NB4 (cell line): ENCODE measurements at regions not wholly inside any gene's neighbourhood (a gene's known extent, or its start where the extent isn't known, plus 50 kb on each side); places are given as distances from the start of the nearest gene placed in this dataset.
A peak's percentile ranks its signal among the peaks of the same experiment; 100 is the strongest.
"Not testable (repeated sequence)": the region's sequence is repeated elsewhere in the genome, so short reads cannot be mapped to it uniquely, and the experiment has no call there.

Experiments
- DNase-seq: peaks from one replicate; pipeline ENCODE4 v3.0.0; 2010; ENCODE audit warnings: low read depth
- H3K4me3 ChIP-seq: one replicate; pipeline ENCODE4 v1.5.1; 2011; ENCODE audit warnings: mild to moderate bottlenecking, low read depth, low read length, moderate library complexity
- MYC ChIP-seq: IDR thresholded peaks from 2 replicates; pipeline ENCODE4 v1.6.1; 2011; ENCODE audit warnings: low read depth, low read length
- POLR2A ChIP-seq: IDR thresholded peaks from 2 replicates; pipeline ENCODE4 v1.6.1; 2011; ENCODE audit warnings: mild to moderate bottlenecking; ENCODE audit not compliant: insufficient read length; ENCODE audit errors: extremely low read depth
- TF ChIP-seq, protein P1 (sequence below): IDR thresholded peaks from one replicate; pipeline ENCODE4 v1.5.1; 2012; ENCODE audit warnings: low read depth, low read length
- TF ChIP-seq, protein P2 (sequence below): IDR thresholded peaks from 2 replicates; pipeline ENCODE4 v1.6.1; 2011; ENCODE audit warnings: low read depth, low read length

DNA sequence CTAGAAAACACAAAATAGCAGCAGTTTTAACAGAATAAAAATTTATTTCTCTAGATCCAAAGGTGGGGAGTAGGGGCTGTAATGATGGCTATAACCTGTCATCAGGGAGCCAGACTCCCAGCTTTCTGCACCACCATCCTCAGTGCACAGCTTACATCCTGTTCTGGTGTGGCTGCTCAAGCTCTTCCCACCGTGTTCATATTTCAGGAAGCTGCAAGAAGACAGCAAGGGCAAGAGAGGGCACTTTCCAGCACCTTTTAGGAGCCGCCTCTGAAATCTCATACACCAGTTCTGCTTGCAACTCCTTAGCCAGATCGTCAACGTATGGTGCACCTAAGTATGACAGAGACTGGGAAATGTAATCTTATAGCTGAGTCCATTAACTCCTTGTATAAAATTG lies 253.7 kb downstream of the CENPC start:
- TF ChIP-seq, protein P1, sequence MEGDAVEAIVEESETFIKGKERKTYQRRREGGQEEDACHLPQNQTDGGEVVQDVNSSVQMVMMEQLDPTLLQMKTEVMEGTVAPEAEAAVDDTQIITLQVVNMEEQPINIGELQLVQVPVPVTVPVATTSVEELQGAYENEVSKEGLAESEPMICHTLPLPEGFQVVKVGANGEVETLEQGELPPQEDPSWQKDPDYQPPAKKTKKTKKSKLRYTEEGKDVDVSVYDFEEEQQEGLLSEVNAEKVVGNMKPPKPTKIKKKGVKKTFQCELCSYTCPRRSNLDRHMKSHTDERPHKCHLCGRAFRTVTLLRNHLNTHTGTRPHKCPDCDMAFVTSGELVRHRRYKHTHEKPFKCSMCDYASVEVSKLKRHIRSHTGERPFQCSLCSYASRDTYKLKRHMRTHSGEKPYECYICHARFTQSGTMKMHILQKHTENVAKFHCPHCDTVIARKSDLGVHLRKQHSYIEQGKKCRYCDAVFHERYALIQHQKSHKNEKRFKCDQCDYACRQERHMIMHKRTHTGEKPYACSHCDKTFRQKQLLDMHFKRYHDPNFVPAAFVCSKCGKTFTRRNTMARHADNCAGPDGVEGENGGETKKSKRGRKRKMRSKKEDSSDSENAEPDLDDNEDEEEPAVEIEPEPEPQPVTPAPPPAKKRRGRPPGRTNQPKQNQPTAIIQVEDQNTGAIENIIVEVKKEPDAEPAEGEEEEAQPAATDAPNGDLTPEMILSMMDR, result no peak
- TF ChIP-seq, protein P2, sequence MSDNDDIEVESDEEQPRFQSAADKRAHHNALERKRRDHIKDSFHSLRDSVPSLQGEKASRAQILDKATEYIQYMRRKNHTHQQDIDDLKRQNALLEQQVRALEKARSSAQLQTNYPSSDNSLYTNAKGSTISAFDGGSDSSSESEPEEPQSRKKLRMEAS, result no peak
- TF ChIP-seq MYC (no peak), POLR2A (no peak)
- H3K4me3 ChIP-seq, result no peak overlapping the region
- DNase-seq, result no peak

DNA sequence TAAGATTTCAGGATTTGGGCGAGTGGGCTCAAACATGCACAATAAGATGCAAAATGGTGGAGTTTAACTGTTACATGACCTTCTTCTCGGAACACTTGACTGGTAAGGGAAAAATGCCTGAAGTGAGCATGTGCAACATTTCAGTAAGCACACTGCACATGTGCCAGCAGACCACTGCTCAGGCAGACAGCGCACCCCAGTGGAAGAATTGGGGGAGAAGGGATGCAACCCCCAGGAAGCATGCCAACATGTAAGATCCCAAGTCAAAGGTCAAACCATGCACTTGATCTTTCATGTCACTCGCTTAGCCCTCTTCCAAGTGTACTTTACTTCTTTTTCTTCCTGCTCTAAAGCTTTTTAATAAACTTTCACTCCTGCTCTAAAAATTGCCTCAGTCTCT lies 256.3 kb downstream of the CENPC start:
- TF ChIP-seq, protein P1, result peak; percentile 66
- TF ChIP-seq, protein P2, result peak; percentile 95
- no peak for TF ChIP-seq POLR2A
- TF ChIP-seq MYC, result peak; percentile 93
- no peak overlapping the region for H3K4me3 ChIP-seq
- peak; percentile 68 for DNase-seq

DNA sequence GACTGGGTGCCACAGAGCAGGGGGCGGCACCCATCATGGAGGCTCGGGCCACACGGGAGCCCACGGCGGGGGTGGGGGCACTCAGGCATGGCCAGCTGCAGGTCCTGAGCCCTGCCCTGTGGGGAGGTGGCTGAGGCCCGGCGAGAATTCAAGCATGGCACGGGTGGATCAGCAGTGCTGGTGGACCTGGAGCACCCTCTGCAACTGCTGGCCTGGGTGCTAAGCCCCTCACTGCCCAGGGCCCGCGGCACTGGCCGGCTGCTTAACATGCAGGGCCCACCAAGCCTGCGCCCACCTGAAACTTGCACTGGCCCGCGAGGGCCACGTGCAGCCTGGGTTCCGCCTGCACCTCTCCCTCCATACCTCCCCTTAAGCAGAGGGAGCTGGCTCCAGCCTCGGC lies 258.6 kb downstream of the CENPC start:
- TF ChIP-seq, protein P2, result no peak
- TF ChIP-seq MYC (no peak), POLR2A (no peak)
- TF ChIP-seq, protein P1, result no peak
- no peak overlapping the region for H3K4me3 ChIP-seq
- DNase-seq, result no peak

DNA sequence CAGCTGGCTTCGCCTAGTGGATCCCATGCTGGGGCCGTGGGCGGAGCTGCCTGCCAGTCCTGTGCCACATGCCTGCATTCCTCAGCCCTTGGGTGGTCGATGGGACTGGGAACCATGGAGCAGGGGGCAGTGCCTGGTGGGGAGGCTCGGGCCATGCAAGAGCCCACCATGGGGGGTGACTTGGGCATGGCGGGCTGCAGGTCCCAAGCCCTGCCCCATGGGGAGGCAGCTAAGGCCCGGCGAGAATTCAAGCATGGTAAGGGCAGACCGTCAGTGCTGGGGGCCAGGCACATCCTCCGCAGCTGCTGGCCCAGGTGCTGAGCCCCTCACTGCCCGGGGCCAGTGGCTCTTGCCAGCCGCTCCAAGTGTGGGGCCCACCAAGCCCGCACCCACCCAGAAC lies 262.6 kb downstream of the CENPC start:
- TF ChIP-seq, protein P1, result no peak
- TF ChIP-seq, protein P2, result no peak
- TF ChIP-seq POLR2A, result no peak
- DNase-seq, result no peak
- H3K4me3 ChIP-seq, result no peak overlapping the region

DNA sequence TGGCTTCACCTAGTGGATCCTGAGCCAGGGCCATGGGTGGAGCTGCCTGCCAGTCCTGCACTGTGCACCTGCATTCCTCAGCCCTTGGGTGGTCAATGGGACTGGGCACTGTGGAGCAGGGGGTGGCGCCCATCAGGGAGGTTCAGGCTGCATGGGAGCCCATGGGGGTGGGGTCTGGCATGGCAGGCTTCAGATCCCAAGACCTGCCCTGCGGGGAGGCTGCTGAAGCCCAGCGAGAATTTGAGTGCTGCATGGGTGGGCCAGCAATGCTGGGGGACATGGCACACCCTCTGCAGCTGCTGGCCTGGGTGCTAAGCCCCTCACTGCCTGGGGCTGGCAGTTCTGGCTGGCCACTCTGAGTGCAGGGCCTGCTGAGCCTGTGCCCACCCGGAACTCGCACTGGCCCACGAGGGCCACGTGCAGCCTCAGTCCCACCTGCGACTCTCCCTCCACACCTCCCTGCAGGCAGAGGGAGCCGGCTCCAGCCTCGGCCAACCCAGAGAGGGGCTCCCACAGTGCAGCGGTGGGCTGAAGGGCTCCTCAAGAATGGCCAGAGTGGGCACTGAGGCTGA lies 270.0 kb downstream of the CENPC start:
- TF ChIP-seq, protein P1, result no peak
- TF ChIP-seq, protein P2, result no peak
- TF ChIP-seq MYC, result no peak
- no peak for TF ChIP-seq POLR2A
- DNase-seq, result no peak
- no peak overlapping the region for H3K4me3 ChIP-seq

DNA sequence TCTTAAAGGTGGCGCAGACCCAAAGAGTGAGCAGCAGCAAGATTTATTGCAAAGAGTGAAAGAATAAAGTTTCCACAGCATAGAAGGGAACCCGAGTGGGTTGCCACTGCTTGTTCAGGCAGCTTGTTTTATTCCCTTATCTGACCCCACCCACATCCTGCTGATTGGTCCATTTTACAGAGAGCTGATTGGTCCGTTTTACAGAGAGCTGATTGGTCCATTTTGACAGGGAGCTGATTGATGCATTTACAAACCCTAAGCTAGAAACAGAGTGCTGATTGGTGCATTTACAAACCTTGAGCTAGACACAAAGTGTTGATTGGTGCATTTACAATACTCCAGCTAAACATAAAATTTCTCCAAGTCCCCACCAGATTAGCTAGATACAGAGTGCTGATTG lies 270.6 kb downstream of the CENPC start:
- H3K4me3 ChIP-seq, DNase-seq: not testable (repeated sequence)
